Parathyroid adenoma (tissue), 2 donors: ENCODE measurements at regions not wholly inside any gene's neighbourhood (a gene's known extent, or its start where the extent isn't known, plus 50 kb on each side); places are given as distances from the start of the nearest gene placed in this dataset.

ENCODE experiments used
- H2AFZ ChIP-seq: fragments of 300-600 bp; sonication (generic); one replicate; pipeline ENCODE4 v1.7.0; 2017; ENCODE audit warnings: antibody characterized with exemption, mild to moderate bottlenecking
- H3K27ac ChIP-seq: fragments of 300-600 bp; sonication (generic); one replicate; pipeline ENCODE4 v1.7.0; 2017
- H3K27me3 ChIP-seq: fragments of 300-600 bp; sonication (generic); one replicate; pipeline ENCODE4 v1.7.0; 2017; ENCODE audit warnings: low read length; ENCODE audit not compliant: control insufficient read depth, insufficient read depth
- H3K36me3 ChIP-seq: fragments of 300-600 bp; sonication (generic); one replicate; pipeline ENCODE4 v1.7.0; 2017; ENCODE audit warnings: low read length; ENCODE audit not compliant: control insufficient read depth, insufficient read depth
- H3K4me1 ChIP-seq: fragments of 300-600 bp; sonication (generic); one replicate; pipeline ENCODE4 v1.7.0; 2017; ENCODE audit warnings: control low read depth
- H3K4me2 ChIP-seq: fragments of 300-600 bp; sonication (generic); one replicate; pipeline ENCODE4 v1.7.0; 2017; ENCODE audit warnings: low read length
- H3K4me3 ChIP-seq: fragments of 300-600 bp; sonication (generic); one replicate; pipeline ENCODE4 v1.7.0; 2017; ENCODE audit warnings: low read depth, low read length
- H3K79me2 ChIP-seq: fragments of 300-600 bp; sonication (generic); one replicate; pipeline ENCODE4 v1.7.0; 2017; ENCODE audit warnings: control low read depth
- H3K9ac ChIP-seq: fragments of 300-600 bp; sonication (generic); one replicate; pipeline ENCODE4 v1.7.0; 2017; ENCODE audit warnings: mild to moderate bottlenecking
- H3K9me3 ChIP-seq: fragments of 300-600 bp; sonication (generic); one replicate; pipeline ENCODE4 v1.7.0; 2017; ENCODE audit warnings: low read length; ENCODE audit not compliant: control insufficient read depth
- TF ChIP-seq, protein P1 (sequence below): fragments of 300-600 bp; sonication (generic); IDR thresholded peaks from one replicate; pipeline ENCODE4 v1.7.0; 2017; ENCODE audit warnings: antibody characterized with exemption, mild to moderate bottlenecking
- donor health status: primary hyperparathyroidism.

DNA sequence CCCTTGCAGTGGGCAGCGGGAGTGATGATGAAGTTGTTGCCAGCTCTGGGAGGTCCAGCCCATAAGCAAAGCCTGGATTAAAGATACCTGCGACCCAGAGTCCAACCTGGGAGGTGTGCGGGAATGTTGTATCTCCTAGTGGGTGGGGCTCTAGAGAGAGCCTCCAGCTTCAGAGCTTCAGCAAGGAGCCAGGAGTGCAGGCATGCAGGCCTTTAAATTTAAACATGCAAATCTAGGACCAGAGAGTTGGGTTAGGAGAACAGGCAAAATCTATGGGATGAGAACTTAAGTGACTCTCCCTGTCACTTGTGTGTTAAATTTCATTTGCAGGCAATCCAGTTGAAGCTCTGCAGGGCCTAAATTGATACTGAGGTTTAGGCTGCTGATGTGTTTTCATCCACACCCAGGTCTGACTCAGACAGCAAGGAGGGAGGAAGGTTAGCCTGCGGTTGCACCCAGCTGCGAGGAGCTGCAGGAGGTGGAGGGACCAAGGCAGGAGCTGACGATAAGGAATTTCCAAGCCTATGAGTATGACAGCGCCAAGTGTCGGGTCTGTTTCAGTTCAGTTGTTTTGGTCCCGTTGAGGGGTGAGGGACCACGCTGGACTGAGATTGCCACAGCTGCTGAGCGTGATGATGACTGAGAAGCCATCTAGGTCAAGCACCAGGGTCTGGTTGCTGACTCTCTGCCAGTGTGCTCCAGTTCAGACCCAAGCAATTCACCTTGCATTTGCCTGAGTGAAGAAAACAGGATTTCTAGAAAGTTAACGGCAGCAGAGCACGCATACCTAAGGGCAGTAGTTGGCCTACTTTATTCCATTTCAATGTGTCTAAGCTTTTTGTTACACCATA, 243.0 kb downstream of the ICE1 start:
- H3K36me3 ChIP-seq: no peaks in the 10 kb centered on the region
- H3K79me2 ChIP-seq: no peaks in the 10 kb centered on the region
- TF ChIP-seq, protein P1, sequence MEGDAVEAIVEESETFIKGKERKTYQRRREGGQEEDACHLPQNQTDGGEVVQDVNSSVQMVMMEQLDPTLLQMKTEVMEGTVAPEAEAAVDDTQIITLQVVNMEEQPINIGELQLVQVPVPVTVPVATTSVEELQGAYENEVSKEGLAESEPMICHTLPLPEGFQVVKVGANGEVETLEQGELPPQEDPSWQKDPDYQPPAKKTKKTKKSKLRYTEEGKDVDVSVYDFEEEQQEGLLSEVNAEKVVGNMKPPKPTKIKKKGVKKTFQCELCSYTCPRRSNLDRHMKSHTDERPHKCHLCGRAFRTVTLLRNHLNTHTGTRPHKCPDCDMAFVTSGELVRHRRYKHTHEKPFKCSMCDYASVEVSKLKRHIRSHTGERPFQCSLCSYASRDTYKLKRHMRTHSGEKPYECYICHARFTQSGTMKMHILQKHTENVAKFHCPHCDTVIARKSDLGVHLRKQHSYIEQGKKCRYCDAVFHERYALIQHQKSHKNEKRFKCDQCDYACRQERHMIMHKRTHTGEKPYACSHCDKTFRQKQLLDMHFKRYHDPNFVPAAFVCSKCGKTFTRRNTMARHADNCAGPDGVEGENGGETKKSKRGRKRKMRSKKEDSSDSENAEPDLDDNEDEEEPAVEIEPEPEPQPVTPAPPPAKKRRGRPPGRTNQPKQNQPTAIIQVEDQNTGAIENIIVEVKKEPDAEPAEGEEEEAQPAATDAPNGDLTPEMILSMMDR: no peak

DNA sequence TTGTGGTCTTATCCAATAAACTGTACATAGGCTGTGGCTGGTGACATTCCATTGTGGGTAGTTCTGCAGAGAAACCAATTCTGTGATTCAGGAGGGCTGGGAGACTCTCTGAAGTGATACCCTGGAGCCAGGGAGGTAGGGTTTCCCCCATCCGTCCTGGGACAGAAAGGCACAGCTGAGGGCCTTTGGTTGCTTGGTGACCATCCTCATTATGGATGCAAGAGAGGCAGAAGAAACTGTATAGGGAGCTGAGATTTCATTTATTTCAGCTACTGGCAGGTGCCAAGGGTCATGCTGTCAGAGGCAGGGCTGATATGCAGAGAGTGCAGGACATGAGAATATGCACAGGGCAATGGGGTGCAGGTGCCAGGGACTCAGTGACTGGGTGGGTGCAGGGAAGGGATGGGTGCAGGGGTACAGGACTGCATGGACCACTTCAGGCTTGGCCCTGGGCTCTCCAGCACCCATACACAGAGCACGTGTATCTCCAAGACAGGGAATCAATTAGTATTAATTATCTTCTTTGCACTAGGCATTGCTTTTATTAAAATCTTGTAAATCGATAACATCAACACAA, 236.5 kb downstream of the ICE1 start:
- TF ChIP-seq, protein P1: no peak
- Histone ChIP-seq H3K27ac (no peak overlapping the region), H3K27me3 (no peaks in the 10 kb centered on the region)

More for the DNA sequence above, 243.0 kb downstream of the ICE1 start:
- no peaks in the 10 kb centered on the region for H3K27me3 ChIP-seq
- H2AFZ ChIP-seq: no peak overlapping the region
- H3K4me1 ChIP-seq: no peaks in the 10 kb centered on the region
- H3K9me3 ChIP-seq: no peaks in the 10 kb centered on the region
- no peak overlapping the region for H3K27ac ChIP-seq
- H3K4me3 ChIP-seq: no peak overlapping the region
- H3K4me2 ChIP-seq: no peak overlapping the region
- H3K9ac ChIP-seq: no peak overlapping the region

DNA sequence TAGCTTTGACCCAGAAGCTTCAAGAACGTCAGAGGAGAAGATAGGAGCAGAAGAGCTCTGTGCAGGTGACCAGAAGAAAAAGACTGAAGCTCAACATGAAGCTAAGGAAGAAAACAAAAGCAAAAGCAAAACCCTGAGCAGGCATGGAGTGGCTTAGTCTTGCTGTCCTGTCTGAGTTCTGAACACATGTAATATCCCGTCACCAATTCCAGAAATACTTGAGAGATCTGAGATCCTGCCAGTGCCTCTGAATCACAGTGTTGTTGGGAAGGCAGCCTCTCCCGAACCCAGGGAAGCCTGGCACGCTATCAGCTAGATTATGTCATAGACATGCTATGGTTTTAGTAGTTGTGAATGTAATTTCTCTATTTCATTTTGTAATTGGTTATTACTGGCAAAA, 235.7 kb downstream of the ICE1 start:
- Histone ChIP-seq H3K27ac (no peak overlapping the region), H3K9me3 (no peaks in the 10 kb centered on the region), H3K9ac (no peak overlapping the region), H2AFZ (no peak overlapping the region), H3K79me2 (no peaks in the 10 kb centered on the region), H3K4me1 (no peaks in the 10 kb centered on the region), H3K36me3 (no peaks in the 10 kb centered on the region), H3K4me3 (no peak overlapping the region), H3K4me2 (no peak overlapping the region), H3K27me3 (no peaks in the 10 kb centered on the region)
- TF ChIP-seq, protein P1: no peak

More for the DNA sequence above, 236.5 kb downstream of the ICE1 start:
- H3K36me3 ChIP-seq: no peaks in the 10 kb centered on the region
- H3K9ac ChIP-seq: no peak overlapping the region
- H3K9me3 ChIP-seq: no peaks in the 10 kb centered on the region
- H3K4me2 ChIP-seq: no peak overlapping the region
- H3K4me1 ChIP-seq: no peaks in the 10 kb centered on the region
- no peaks in the 10 kb centered on the region for H3K79me2 ChIP-seq
- no peak overlapping the region for H2AFZ ChIP-seq
- H3K4me3 ChIP-seq: no peak overlapping the region

DNA sequence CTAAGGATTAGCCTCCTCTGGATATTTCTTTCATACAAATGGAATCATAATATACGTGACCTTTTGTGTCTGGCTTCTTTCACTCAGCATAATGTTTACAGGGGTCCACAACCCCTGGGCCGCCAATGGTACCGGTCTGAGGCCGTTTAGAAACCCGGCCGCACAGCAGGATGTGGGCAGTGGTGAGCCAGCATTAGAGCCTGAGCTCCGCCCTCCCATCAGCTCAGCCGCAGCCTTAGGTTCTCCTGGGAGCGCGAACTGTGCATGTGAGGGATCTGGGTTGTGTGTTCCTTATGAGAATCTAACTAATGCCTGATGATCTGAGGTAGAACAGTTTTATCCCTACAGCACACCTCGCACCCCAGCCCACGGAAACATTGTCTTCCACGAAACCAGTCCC, 229.7 kb downstream of the ICE1 start:
- Histone ChIP-seq H3K4me2 (no peak overlapping the region), H2AFZ (no peak overlapping the region), H3K4me1 (no peaks in the 10 kb centered on the region), H3K27ac (no peak overlapping the region), H3K9me3 (no peaks in the 10 kb centered on the region), H3K36me3 (no peaks in the 10 kb centered on the region), H3K4me3 (no peak overlapping the region), H3K9ac (no peak overlapping the region), H3K27me3 (no peaks in the 10 kb centered on the region), H3K79me2 (no peaks in the 10 kb centered on the region)
- TF ChIP-seq, protein P1: no peak
